AG10803 (cell line): ENCODE measurements at regions not wholly inside any gene's neighbourhood (a gene's known extent, or its start where the extent isn't known, plus 50 kb on each side); places are given as distances from the start of the nearest gene placed in this dataset.

ENCODE experiments used
- DNase-seq: peaks from one replicate; pipeline ENCODE4 v3.0.0; 2010; ENCODE audit warnings: low read depth
- H3K4me3 ChIP-seq: 2 replicates; pipeline ENCODE4 v1.5.1; 2011; ENCODE audit warnings: mild to moderate bottlenecking, low read length, control low read depth
- CTCF ChIP-seq: conservative IDR thresholded peaks from 2 replicates; pipeline ENCODE4 v1.5.1; 2011; ENCODE audit warnings: mild to moderate bottlenecking, low read length, control low read depth, inconsistent platforms

DNA sequence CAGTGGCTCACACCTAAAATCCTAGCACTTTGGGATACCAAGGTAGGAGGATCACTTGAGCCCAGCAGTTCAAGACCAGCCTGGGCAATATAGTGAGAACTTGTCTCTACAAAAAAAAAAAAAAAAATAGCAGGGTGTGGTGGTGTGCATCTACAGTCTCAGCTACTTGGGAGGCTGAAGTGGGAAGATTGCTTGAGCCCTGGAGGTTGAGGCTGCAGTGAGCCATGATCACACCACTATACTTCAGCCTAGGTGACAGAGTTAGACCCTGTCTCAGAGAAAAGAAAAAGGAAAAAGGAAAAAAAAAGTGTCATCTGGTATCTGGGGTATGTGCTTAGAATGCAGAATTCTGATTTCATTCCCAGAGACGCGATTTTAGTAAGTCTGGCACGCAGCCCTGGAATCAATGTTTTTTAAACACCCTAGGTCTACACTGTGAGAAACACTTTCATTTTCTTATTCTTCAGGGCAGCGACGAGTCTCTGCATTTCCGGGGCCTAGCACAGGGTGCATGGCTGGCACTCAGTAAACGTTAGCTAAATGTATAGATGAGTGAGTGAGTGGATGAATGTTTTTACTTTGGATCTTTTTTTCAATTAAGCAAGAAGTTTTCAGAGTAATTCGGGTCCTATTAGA is 243.8 kb upstream of the PWP1 start:
- peak overlapping the region; percentile 40 for H3K4me3 ChIP-seq
- peak; percentile 62 for DNase-seq
- TF ChIP-seq CTCF: no peak

GRCh38 chr12:107442326-107442987 is 243.1 kb upstream of the PWP1 start:
- DNase-seq: peak; percentile 50
- TF ChIP-seq CTCF: no peak
- peak overlapping the region; percentile 40 for H3K4me3 ChIP-seq

DNA sequence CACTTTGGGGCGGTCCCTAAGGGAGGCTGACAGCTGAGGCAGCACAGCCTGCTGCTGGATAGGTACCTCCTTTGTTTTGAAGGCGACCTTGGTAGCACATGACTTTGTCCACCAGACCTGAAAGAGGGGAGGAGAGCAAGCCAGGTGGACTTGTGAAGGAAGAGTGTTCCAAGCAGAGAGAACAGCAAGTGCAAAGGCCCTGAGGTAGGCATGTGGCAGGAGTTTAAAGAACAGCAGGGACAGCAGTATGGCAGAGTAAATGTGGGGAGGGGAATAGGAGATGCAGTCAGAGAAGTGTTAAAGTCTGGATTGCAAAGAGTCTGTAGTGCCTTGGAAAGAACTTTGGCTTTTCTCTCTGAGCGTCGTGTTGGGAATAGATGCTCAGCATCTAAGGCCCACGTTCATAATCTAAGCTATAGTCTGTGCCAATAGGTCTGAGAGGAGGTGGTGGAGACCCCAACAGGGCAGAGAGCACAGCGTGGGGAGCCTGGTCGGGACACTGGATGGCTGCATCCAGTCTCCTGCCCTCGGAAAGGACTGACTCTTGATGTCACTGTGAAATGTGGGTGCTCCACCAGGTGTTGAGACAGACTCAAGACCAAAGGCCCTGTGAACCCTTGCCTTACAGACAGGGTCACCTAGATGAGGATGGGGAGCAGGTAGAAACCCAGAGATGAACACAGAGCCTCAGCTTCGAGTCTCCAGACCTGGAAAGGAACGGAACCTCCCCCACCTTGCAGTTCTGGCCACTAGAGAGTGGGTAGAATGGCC is 242.1 kb upstream of the PWP1 start:
- no peak overlapping the region for H3K4me3 ChIP-seq
- no peak for TF ChIP-seq CTCF
- no peak for DNase-seq

DNA sequence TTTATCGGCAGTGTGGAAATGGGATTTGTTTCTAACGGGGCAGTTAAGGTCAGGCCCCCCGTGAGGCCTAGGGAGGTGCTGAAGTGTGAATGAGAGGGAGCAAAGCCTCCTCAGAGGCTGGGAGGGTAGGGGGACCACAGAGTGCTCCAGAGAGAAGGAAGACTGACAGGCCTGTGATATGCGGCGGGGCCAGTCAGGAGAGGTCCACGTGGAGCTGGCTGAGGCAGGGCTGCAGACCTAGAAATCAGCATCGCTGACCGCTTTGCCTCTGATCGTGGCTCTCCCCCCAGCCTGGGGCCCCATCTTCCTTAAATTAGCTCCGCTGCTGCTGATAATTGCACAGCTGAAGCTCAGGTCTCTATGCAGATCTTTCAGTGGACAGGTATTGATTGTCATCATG is 240.8 kb upstream of the PWP1 start:
- no peak for TF ChIP-seq CTCF
- H3K4me3 ChIP-seq: no peak overlapping the region
- no peak for DNase-seq

DNA sequence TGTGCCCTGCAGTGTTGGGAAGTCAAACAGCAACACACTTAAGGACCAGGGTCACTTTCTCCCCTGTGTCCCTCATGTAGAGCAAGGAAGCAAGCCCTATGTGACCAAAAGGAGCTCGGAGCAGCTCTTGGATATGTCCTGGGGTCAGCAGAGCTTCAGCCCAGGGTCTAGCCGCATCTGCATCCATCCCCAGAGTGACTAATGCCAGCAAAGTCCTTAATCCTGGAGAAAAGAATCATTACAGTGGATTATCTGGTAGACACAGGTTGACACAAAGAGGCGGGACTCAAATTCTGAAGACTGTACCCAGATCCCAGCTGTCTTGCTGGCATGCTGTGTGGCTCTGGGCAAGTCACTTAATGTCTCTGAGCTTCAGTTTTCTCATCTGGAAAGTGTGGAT is 239.1 kb upstream of the PWP1 start:
- DNase-seq: no peak
- TF ChIP-seq CTCF: no peak
- H3K4me3 ChIP-seq: no peak overlapping the region

DNA sequence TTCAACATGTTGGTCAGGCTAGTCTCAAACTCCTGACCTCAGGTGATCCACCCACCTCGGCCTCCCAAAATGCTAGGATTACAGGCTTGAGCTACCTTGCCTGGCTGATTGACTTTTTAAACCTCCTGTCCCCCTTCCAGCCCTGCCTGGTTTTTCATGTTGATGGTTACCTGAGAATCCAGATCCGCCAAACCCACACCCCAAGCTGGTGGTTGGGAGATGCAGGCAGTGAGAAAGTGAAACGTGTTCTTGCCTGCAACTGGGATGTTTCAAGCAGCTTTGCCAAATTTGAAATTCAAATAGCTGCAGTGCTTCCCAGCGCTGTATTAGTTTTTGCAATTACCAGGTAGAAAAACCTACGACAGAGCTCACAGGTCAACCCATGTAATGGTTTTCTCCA is 238.3 kb upstream of the PWP1 start:
- H3K4me3 ChIP-seq: no peak overlapping the region
- DNase-seq: no peak
- no peak for TF ChIP-seq CTCF
